HG03460 (cell line): ENCODE measurements at regions not wholly inside any gene's neighbourhood (a gene's known extent, or its start where the extent isn't known, plus 50 kb on each side); places are given as distances from the start of the nearest gene placed in this dataset.

ENCODE experiments used
- ATAC-seq: cut with Tn5 transposase; IDR thresholded peaks from one replicate; pipeline ENCODE4 v1.9.1; 2021; ENCODE audit not compliant: unreplicated experiment

GRCh38 chr2:45337481-45337880 is 273.6 kb downstream of the SRBD1 start:
- no peak for ATAC-seq

- ATAC-seq = no peak
These were observed 276.9 kb downstream of the SRBD1 start for GRCh38 chr2:45334205-45334604.

- ATAC-seq = no peak
These were observed 278.5 kb downstream of the SRBD1 start for GRCh38 chr2:45332567-45332966.

GRCh38 chr2:45332094-45332493 is 279.0 kb downstream of the SRBD1 start:
- ATAC-seq = no peak

GRCh38 chr2:45331410-45331786 is 279.7 kb downstream of the SRBD1 start:
- no peak for ATAC-seq

- ATAC-seq = no peak
These were observed 280.2 kb downstream of the SRBD1 start for GRCh38 chr2:45330637-45331409.

GRCh38 chr2:45330108-45330507 is 281.0 kb downstream of the SRBD1 start:
- no peak for ATAC-seq

- ATAC-seq = no peak
These were observed 281.9 kb downstream of the SRBD1 start for GRCh38 chr2:45329045-45329677.

- no peak for ATAC-seq
These were observed 282.7 kb downstream of the SRBD1 start for GRCh38 chr2:45328264-45328870.

- ATAC-seq = no peak
These were observed 287.7 kb downstream of the SRBD1 start for GRCh38 chr2:45323344-45323743.

GRCh38 chr2:45320956-45321355 is 290.1 kb downstream of the SRBD1 start:
- ATAC-seq = no peak

GRCh38 chr2:45319683-45320455 is 291.2 kb downstream of the SRBD1 start:
- ATAC-seq = no peak

- no peak for ATAC-seq
These were observed 292.4 kb downstream of the SRBD1 start for GRCh38 chr2:45318686-45319085.

- no peak for ATAC-seq
These were observed 294.3 kb downstream of the SRBD1 start for GRCh38 chr2:45316576-45317338.

- no peak for ATAC-seq
These were observed 295.2 kb downstream of the SRBD1 start for GRCh38 chr2:45315861-45316260.

GRCh38 chr2:45312275-45312674 is 298.8 kb downstream of the SRBD1 start:
- no peak for ATAC-seq

GRCh38 chr2:45311559-45311958 is 299.5 kb downstream of the SRBD1 start:
- no peak for ATAC-seq

- no peak for ATAC-seq
These were observed 297.9 kb upstream of the SIX2 start for GRCh38 chr2:45307147-45307546.

GRCh38 chr2:45305599-45305998 is 296.3 kb upstream of the SIX2 start:
- no peak for ATAC-seq

- no peak for ATAC-seq
These were observed 294.4 kb upstream of the SIX2 start for GRCh38 chr2:45303417-45304202.
